Central memory CD8-positive, alpha-beta T cell (primary cell): ENCODE measurements at regions not wholly inside any gene's neighbourhood (a gene's known extent, or its start where the extent isn't known, plus 50 kb on each side); places are given as distances from the start of the nearest gene placed in this dataset.
"Not testable (repeated sequence)": the region's sequence is repeated elsewhere in the genome, so short reads cannot be mapped to it uniquely, and the experiment has no call there.

ENCODE experiments used
- ATAC-seq: fragments of 150-1000 bp; cut with Tn5 transposase; replicated peaks from 2 replicates; pipeline ENCODE4 v1.10.0; 2022; ENCODE audit warnings: mild to moderate bottlenecking, moderate FRiP score, moderate number of reproducible peaks; ENCODE audit not compliant: poor library complexity, severe bottlenecking; ENCODE audit errors: extremely low read depth
- DNase-seq, 2 donors: peaks; one replicate each; pipeline ENCODE4 v3.0.0; 2021; ENCODE audit warnings: low spot score in 2 of 2
- H3K27ac Mint-ChIP-seq: one replicate; pipeline ENCODE4 v1.8.0; 2022; ENCODE audit warnings: low read depth, mild to moderate bottlenecking, moderate library complexity, mixed read lengths
- H3K27me3 Mint-ChIP-seq: one replicate; pipeline ENCODE4 v1.8.0; 2022; ENCODE audit warnings: mixed read lengths
- H3K36me3 Mint-ChIP-seq: one replicate; pipeline ENCODE4 v1.8.0; 2022; ENCODE audit warnings: mild to moderate bottlenecking, moderate library complexity, mixed read lengths; ENCODE audit not compliant: insufficient read depth
- H3K4me1 Mint-ChIP-seq: one replicate; pipeline ENCODE4 v1.8.0; 2022; ENCODE audit warnings: mixed read lengths
- H3K4me3 Mint-ChIP-seq: one replicate; pipeline ENCODE4 v1.8.0; 2022; ENCODE audit warnings: mild to moderate bottlenecking, moderate library complexity, mixed read lengths
- H3K9me3 Mint-ChIP-seq: one replicate; pipeline ENCODE4 v1.8.0; 2022; ENCODE audit warnings: mixed read lengths

- Mint-ChIP-seq H3K4me3 (no peak overlapping the region), H3K36me3 (no peaks in the 10 kb centered on the region), H3K27me3 (peaks cover 32% of the 10 kb centered on the region), H3K9me3 (no peaks in the 10 kb centered on the region), H3K27ac (no peak overlapping the region), H3K4me1 (no peaks in the 10 kb centered on the region)
- DNase-seq (no peak), ATAC-seq (no peak)
These were observed 51.6 kb upstream of the BLTP1 start for GRCh38 chr4:122100508-122100907.

GRCh38 chr4:122099896-122100295, 52.2 kb upstream of the BLTP1 start:
- Mint-ChIP-seq H3K27me3 (peaks cover 38% of the 10 kb centered on the region), H3K36me3 (no peaks in the 10 kb centered on the region), H3K9me3 (no peaks in the 10 kb centered on the region), H3K4me1 (no peaks in the 10 kb centered on the region), H3K4me3 (no peak overlapping the region), H3K27ac (no peak overlapping the region)
- DNase-seq = no peak
- ATAC-seq = no peak

GRCh38 chr4:122091836-122092405, 60.2 kb upstream of the BLTP1 start:
- Mint-ChIP-seq H3K27me3 (peaks cover 50% of the 10 kb centered on the region), H3K4me1 (no peaks in the 10 kb centered on the region), H3K27ac (no peak overlapping the region), H3K9me3 (no peaks in the 10 kb centered on the region), H3K36me3 (no peaks in the 10 kb centered on the region), H3K4me3 (no peak overlapping the region)
- no peak for DNase-seq
- ATAC-seq = no peak

GRCh38 chr4:122091397-122091796, 60.7 kb upstream of the BLTP1 start:
- H3K27me3 Mint-ChIP-seq = peaks cover 45% of the 10 kb centered on the region
- no peaks in the 10 kb centered on the region for H3K4me1 Mint-ChIP-seq
- no peak overlapping the region for H3K27ac Mint-ChIP-seq
- no peak overlapping the region for H3K4me3 Mint-ChIP-seq
- ATAC-seq (no peak), DNase-seq (no peak)
- H3K9me3 Mint-ChIP-seq = no peaks in the 10 kb centered on the region
- H3K36me3 Mint-ChIP-seq = no peaks in the 10 kb centered on the region

- DNase-seq = no peak
- no peaks in the 10 kb centered on the region for H3K9me3 Mint-ChIP-seq
- ATAC-seq = no peak
- no peak overlapping the region for H3K27ac Mint-ChIP-seq
- H3K4me3 Mint-ChIP-seq = no peak overlapping the region
- H3K4me1 Mint-ChIP-seq = no peaks in the 10 kb centered on the region
- H3K27me3 Mint-ChIP-seq = peaks cover 41% of the 10 kb centered on the region
- H3K36me3 Mint-ChIP-seq = no peaks in the 10 kb centered on the region
These were observed 61.1 kb upstream of the BLTP1 start for GRCh38 chr4:122090989-122091388.

GRCh38 chr4:122086338-122087065, 65.6 kb upstream of the BLTP1 start:
- peaks cover 19% of the 10 kb centered on the region for H3K27me3 Mint-ChIP-seq
- no peak overlapping the region for H3K27ac Mint-ChIP-seq
- no peaks in the 10 kb centered on the region for H3K4me1 Mint-ChIP-seq
- H3K4me3 Mint-ChIP-seq = no peak overlapping the region
- no peaks in the 10 kb centered on the region for H3K36me3 Mint-ChIP-seq
- ATAC-seq (no peak), DNase-seq (no peak)
- no peaks in the 10 kb centered on the region for H3K9me3 Mint-ChIP-seq

- DNase-seq (no peak), ATAC-seq (no peak)
- Mint-ChIP-seq H3K4me1 (no peaks in the 10 kb centered on the region), H3K9me3 (no peaks in the 10 kb centered on the region), H3K27me3 (peaks cover 19% of the 10 kb centered on the region), H3K4me3 (no peak overlapping the region), H3K27ac (no peak overlapping the region), H3K36me3 (no peaks in the 10 kb centered on the region)
These were observed 68.1 kb upstream of the BLTP1 start for GRCh38 chr4:122083989-122084388.

- ATAC-seq (no peak), DNase-seq (no peak)
- H3K4me1 Mint-ChIP-seq = no peaks in the 10 kb centered on the region
- H3K4me3 Mint-ChIP-seq = no peak overlapping the region
- H3K27me3 Mint-ChIP-seq = peaks cover 14% of the 10 kb centered on the region
- H3K27ac Mint-ChIP-seq = no peak overlapping the region
- H3K36me3 Mint-ChIP-seq = no peaks in the 10 kb centered on the region
- H3K9me3 Mint-ChIP-seq = no peaks in the 10 kb centered on the region
These were observed 68.8 kb upstream of the BLTP1 start for GRCh38 chr4:122083351-122083750.

- Mint-ChIP-seq H3K36me3 (no peaks in the 10 kb centered on the region), H3K27me3 (peaks cover 14% of the 10 kb centered on the region), H3K4me3 (no peak overlapping the region), H3K4me1 (no peaks in the 10 kb centered on the region), H3K27ac (no peak overlapping the region), H3K9me3 (no peaks in the 10 kb centered on the region)
- ATAC-seq (no peak), DNase-seq (no peak)
These were observed 69.5 kb upstream of the BLTP1 start for GRCh38 chr4:122082661-122083060.

- H3K4me3 Mint-ChIP-seq, ATAC-seq, H3K9me3 Mint-ChIP-seq, H3K36me3 Mint-ChIP-seq, DNase-seq, H3K4me1 Mint-ChIP-seq, H3K27ac Mint-ChIP-seq: not testable (repeated sequence)
- peaks cover 32% of the 10 kb centered on the region for H3K27me3 Mint-ChIP-seq
These were observed 74.5 kb upstream of the BLTP1 start for GRCh38 chr4:122077653-122078052.

GRCh38 chr4:122076835-122077234, 75.3 kb upstream of the BLTP1 start:
- not testable (repeated sequence) for H3K36me3 Mint-ChIP-seq, H3K4me1 Mint-ChIP-seq, H3K9me3 Mint-ChIP-seq, H3K4me3 Mint-ChIP-seq, ATAC-seq, H3K27ac Mint-ChIP-seq, DNase-seq
- H3K27me3 Mint-ChIP-seq = peaks cover 38% of the 10 kb centered on the region

GRCh38 chr4:122073615-122074014, 78.5 kb upstream of the BLTP1 start:
- no peaks in the 10 kb centered on the region for H3K9me3 Mint-ChIP-seq
- H3K36me3 Mint-ChIP-seq = peaks cover 2% of the 10 kb centered on the region
- H3K4me1 Mint-ChIP-seq = no peaks in the 10 kb centered on the region
- no peak overlapping the region for H3K4me3 Mint-ChIP-seq
- no peak for DNase-seq
- H3K27me3 Mint-ChIP-seq = peaks cover 37% of the 10 kb centered on the region
- H3K27ac Mint-ChIP-seq = no peak overlapping the region
- ATAC-seq = no peak

- Mint-ChIP-seq H3K27me3 (peaks cover 9% of the 10 kb centered on the region), H3K9me3 (no peaks in the 10 kb centered on the region), H3K36me3 (no peaks in the 10 kb centered on the region), H3K4me1 (no peaks in the 10 kb centered on the region), H3K27ac (no peak overlapping the region), H3K4me3 (no peak overlapping the region)
- no peak for ATAC-seq
- DNase-seq = no peak
These were observed 86.2 kb upstream of the BLTP1 start for GRCh38 chr4:122065915-122066314.
